CD4-positive, CD25-positive, alpha-beta regulatory T cell (primary cell): ENCODE measurements at regions not wholly inside any gene's neighbourhood (a gene's known extent, or its start where the extent isn't known, plus 50 kb on each side); places are given as distances from the start of the nearest gene placed in this dataset.
"Not testable (repeated sequence)": the region's sequence is repeated elsewhere in the genome, so short reads cannot be mapped to it uniquely, and the experiment has no call there.

ENCODE experiments used
- ATAC-seq, 2 donors: fragments of 150-1000 bp; cut with Tn5 transposase; one replicate each; pipeline ENCODE4 v1.10.0; 2021; ENCODE audit warnings: low read depth in 2 of 2, moderate number of reproducible peaks in 2 of 2, moderate library complexity in 1 of 2
- DNase-seq, 3 donors: peaks; one replicate each; pipeline versions ENCODE4 v3.0.0 to v3.0.0-alpha.2; 2012 to 2022; ENCODE audit warnings: mixed read lengths in 1 of 3
- H3K27ac ChIP-seq: one replicate; pipeline ENCODE4 v1.7.0; 2013; ENCODE audit warnings: mild to moderate bottlenecking, low read length; ENCODE audit not compliant: insufficient read depth, poor library complexity, severe bottlenecking
- H3K27me3 ChIP-seq: one replicate; pipeline ENCODE4 v1.7.0; 2013; ENCODE audit warnings: low read length; ENCODE audit not compliant: control insufficient read depth, insufficient read depth
- H3K36me3 ChIP-seq: one replicate; pipeline ENCODE4 v1.7.0; 2013; ENCODE audit warnings: mild to moderate bottlenecking, low read length, moderate library complexity; ENCODE audit not compliant: control insufficient read depth, insufficient read depth
- H3K4me1 ChIP-seq: 2 replicates; pipeline ENCODE4 v1.7.0; 2013; ENCODE audit warnings: mild to moderate bottlenecking, low read length; ENCODE audit not compliant: insufficient read depth, control insufficient read depth, poor library complexity, severe bottlenecking
- H3K4me3 ChIP-seq: one replicate; pipeline ENCODE4 v1.7.0; 2013; ENCODE audit warnings: low read depth, mild to moderate bottlenecking, low read length, moderate library complexity
- H3K9me3 ChIP-seq, 2 experiments: 1 replicate in 1 of 2; 2 replicates in 1 of 2; pipeline ENCODE4 v1.7.0; 2013; ENCODE audit warnings: low read length in 2 of 2, mild to moderate bottlenecking in 1 of 2, moderate library complexity in 1 of 2; ENCODE audit not compliant: control insufficient read depth in 2 of 2
- H3K27ac Mint-ChIP-seq, 3 donors: one replicate each; pipeline ENCODE4 v1.8.0; 2020 to 2022; ENCODE audit warnings: mild to moderate bottlenecking in 3 of 3, mixed read lengths in 3 of 3, moderate library complexity in 2 of 3
- H3K27me3 Mint-ChIP-seq: one replicate; pipeline ENCODE4 v1.8.0; 2022; ENCODE audit warnings: mild to moderate bottlenecking, mixed read lengths
- H3K36me3 Mint-ChIP-seq: one replicate; pipeline ENCODE4 v1.8.0; 2020; ENCODE audit warnings: mixed read lengths
- H3K4me1 Mint-ChIP-seq, 4 donors: one replicate each; pipeline ENCODE4 v1.8.0; 2020 to 2022; ENCODE audit warnings: mixed read lengths in 4 of 4, mild to moderate bottlenecking in 1 of 4
- H3K4me3 Mint-ChIP-seq, 4 donors: one replicate each; pipeline ENCODE4 v1.8.0; 2020 to 2022; ENCODE audit warnings: mild to moderate bottlenecking in 4 of 4, mixed read lengths in 4 of 4, moderate library complexity in 3 of 4
- H3K9me3 Mint-ChIP-seq, 7 donors: one replicate each; pipeline ENCODE4 v1.8.0; 2020 to 2022; ENCODE audit warnings: mixed read lengths in 7 of 7, mild to moderate bottlenecking in 3 of 7, moderate library complexity in 2 of 7

DNA sequence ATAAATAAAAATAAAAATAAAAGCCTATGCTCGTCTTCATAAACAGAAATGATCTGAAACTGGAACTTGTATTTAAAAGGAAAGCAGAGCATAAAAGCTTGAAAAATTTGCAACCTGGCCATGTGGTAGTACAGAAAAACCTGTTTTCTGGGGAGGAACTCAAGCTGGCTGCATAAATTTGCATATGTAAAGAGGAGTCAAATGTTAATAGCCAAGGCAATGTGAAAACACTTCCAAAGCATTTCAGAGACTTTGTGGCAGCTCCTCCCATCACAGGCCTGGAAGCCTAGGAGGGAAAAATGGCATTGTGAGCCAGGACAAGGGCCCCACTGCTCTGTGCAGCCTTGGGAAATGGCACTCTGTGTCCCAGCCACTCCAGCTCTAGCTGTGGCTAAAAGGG, 727.9 kb upstream of the DIAPH2 start:
- Mint-ChIP-seq H3K36me3 (no peaks in the 10 kb centered on the region), H3K9me3 (peaks cover 0 to 8% (median 4%) of the 10 kb centered on the region in 7 donors), H3K4me1 (no peaks in the 10 kb centered on the region), H3K27ac (no peak overlapping the region), H3K27me3 (no peaks in the 10 kb centered on the region), H3K4me3 (no peak overlapping the region)
- H3K4me3 ChIP-seq, result no peak overlapping the region
- H3K36me3 ChIP-seq, result no peaks in the 10 kb centered on the region
- H3K9me3 ChIP-seq, result no peaks in the 10 kb centered on the region
- DNase-seq (no peak), ATAC-seq (no peak)
- H3K27ac ChIP-seq, result no peak overlapping the region
- no peaks in the 10 kb centered on the region for H3K27me3 ChIP-seq
- H3K4me1 ChIP-seq, result no peaks in the 10 kb centered on the region

GRCh38 chrX:95973456-95974095, 711.1 kb upstream of the DIAPH2 start:
- not testable (repeated sequence) for H3K4me1 ChIP-seq, H3K9me3 ChIP-seq, H3K9me3 Mint-ChIP-seq, H3K4me1 Mint-ChIP-seq, H3K4me3 Mint-ChIP-seq, H3K27ac Mint-ChIP-seq, H3K27me3 ChIP-seq, ATAC-seq, H3K4me3 ChIP-seq, H3K27me3 Mint-ChIP-seq, H3K36me3 Mint-ChIP-seq, H3K36me3 ChIP-seq, H3K27ac ChIP-seq, DNase-seq

- DNase-seq, result no peak
- Histone ChIP-seq H3K36me3 (no peaks in the 10 kb centered on the region), H3K27me3 (no peaks in the 10 kb centered on the region), H3K9me3 (no peaks in the 10 kb centered on the region), H3K4me3 (no peak overlapping the region), H3K4me1 (no peaks in the 10 kb centered on the region), H3K27ac (no peak overlapping the region)
- Mint-ChIP-seq H3K36me3 (no peaks in the 10 kb centered on the region), H3K4me1 (no peaks in the 10 kb centered on the region), H3K27ac (no peak overlapping the region), H3K4me3 (no peak overlapping the region), H3K9me3 (peaks cover 0 to 3% (median 1%) of the 10 kb centered on the region in 7 donors), H3K27me3 (no peaks in the 10 kb centered on the region)
- no peak for ATAC-seq
Observed at GRCh38 chrX:95974096-95974470, 710.6 kb upstream of the DIAPH2 start.

DNA sequence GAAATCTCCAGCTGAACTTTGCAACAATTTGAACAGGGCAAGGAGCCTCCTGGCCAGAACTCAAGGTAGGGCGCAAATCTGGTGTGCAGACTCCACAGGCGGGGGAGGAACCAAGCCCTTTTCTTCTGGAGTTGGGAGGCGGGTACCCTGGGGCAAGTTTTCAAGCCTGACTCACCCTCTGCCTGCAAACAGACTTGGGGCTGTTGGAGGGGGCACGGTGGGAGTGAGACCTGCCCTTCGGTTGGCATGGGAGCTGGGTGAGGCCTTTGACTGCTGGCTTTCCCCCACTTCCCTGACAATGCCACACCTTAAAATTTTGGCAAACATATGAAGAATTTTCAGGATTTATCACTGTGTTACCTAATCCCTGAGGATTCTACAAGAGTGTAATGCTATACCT, 709.8 kb upstream of the DIAPH2 start:
- Histone ChIP-seq H3K4me1 (no peaks in the 10 kb centered on the region), H3K4me3 (no peak overlapping the region), H3K27ac (no peak overlapping the region), H3K27me3 (no peaks in the 10 kb centered on the region), H3K9me3 (no peaks in the 10 kb centered on the region), H3K36me3 (no peaks in the 10 kb centered on the region)
- Mint-ChIP-seq H3K4me1 (no peaks in the 10 kb centered on the region), H3K36me3 (no peaks in the 10 kb centered on the region), H3K4me3 (no peak overlapping the region), H3K27ac (no peak overlapping the region), H3K9me3 (peaks cover 1 to 4% (median 3%) of the 10 kb centered on the region in 7 donors), H3K27me3 (no peaks in the 10 kb centered on the region)
- ATAC-seq (no peak), DNase-seq (no peak)

- ATAC-seq, result no peak
- H3K4me3 ChIP-seq, result no peak overlapping the region
- Mint-ChIP-seq H3K4me1 (no peaks in the 10 kb centered on the region), H3K27me3 (no peaks in the 10 kb centered on the region), H3K4me3 (no peak overlapping the region), H3K36me3 (no peaks in the 10 kb centered on the region), H3K27ac (no peak overlapping the region), H3K9me3 (peaks cover 0 to 6% (median 0%) of the 10 kb centered on the region in 7 donors)
- no peaks in the 10 kb centered on the region for H3K9me3 ChIP-seq
- H3K36me3 ChIP-seq, result no peaks in the 10 kb centered on the region
- DNase-seq, result no peak
- no peaks in the 10 kb centered on the region for H3K4me1 ChIP-seq
- H3K27me3 ChIP-seq, result no peaks in the 10 kb centered on the region
- H3K27ac ChIP-seq, result no peak overlapping the region
Observed at GRCh38 chrX:95995583-95995982, 689.1 kb upstream of the DIAPH2 start.

- no peak for DNase-seq
- no peaks in the 10 kb centered on the region for H3K36me3 ChIP-seq
- no peaks in the 10 kb centered on the region for H3K4me1 Mint-ChIP-seq
Observed at GRCh38 chrX:95996294-95996693, 688.3 kb upstream of the DIAPH2 start.

DNA sequence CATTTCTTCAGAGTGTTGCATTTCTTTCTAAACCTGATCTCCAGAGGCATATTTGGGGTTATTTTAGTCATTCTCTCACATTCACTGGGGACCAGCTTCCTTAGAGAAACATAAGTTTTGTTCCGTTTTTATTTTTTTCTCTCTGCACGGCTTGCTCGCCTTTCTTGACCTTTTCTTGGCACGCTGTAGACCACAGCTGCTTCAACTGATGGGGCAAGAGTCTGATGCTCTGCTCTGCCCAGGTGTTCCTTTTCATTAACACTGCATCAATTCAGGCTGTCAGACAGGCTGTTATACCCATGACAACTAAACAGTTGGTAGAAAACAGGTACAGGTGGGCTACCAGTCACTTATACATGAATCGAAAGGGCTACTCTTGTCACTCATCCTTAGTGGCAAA, 682.2 kb upstream of the DIAPH2 start:
- Mint-ChIP-seq H3K4me3 (no peak overlapping the region), H3K27me3 (no peaks in the 10 kb centered on the region), H3K27ac (no peak overlapping the region), H3K36me3 (no peaks in the 10 kb centered on the region), H3K4me1 (no peaks in the 10 kb centered on the region), H3K9me3 (peaks cover 0 to 4% (median 1%) of the 10 kb centered on the region in 7 donors)
- Histone ChIP-seq H3K27ac (no peak overlapping the region), H3K4me3 (no peak overlapping the region), H3K9me3 (no peaks in the 10 kb centered on the region), H3K36me3 (no peaks in the 10 kb centered on the region), H3K27me3 (no peaks in the 10 kb centered on the region), H3K4me1 (no peaks in the 10 kb centered on the region)
- DNase-seq (no peak), ATAC-seq (no peak)

More at GRCh38 chrX:95996294-95996693, 688.3 kb upstream of the DIAPH2 start:
- Mint-ChIP-seq H3K4me3 (no peak overlapping the region), H3K27ac (no peak overlapping the region), H3K27me3 (no peaks in the 10 kb centered on the region), H3K36me3 (no peaks in the 10 kb centered on the region), H3K9me3 (peaks cover 0 to 6% (median 0%) of the 10 kb centered on the region in 7 donors)
- Histone ChIP-seq H3K27me3 (no peaks in the 10 kb centered on the region), H3K9me3 (no peaks in the 10 kb centered on the region), H3K27ac (no peak overlapping the region), H3K4me1 (no peaks in the 10 kb centered on the region), H3K4me3 (no peak overlapping the region)
- no peak for ATAC-seq

GRCh38 chrX:96004386-96004785, 680.3 kb upstream of the DIAPH2 start:
- peaks cover 0 to 2% (median 0%) of the 10 kb centered on the region in 7 donors for H3K9me3 Mint-ChIP-seq
- no peaks in the 10 kb centered on the region for H3K4me1 Mint-ChIP-seq
- H3K27me3 ChIP-seq, result no peaks in the 10 kb centered on the region
- H3K4me3 ChIP-seq, result no peak overlapping the region
- H3K27ac Mint-ChIP-seq, result no peak overlapping the region
- H3K36me3 Mint-ChIP-seq, result no peaks in the 10 kb centered on the region
- DNase-seq (no peak), ATAC-seq (no peak)
- H3K9me3 ChIP-seq, result no peaks in the 10 kb centered on the region
- H3K27me3 Mint-ChIP-seq, result no peaks in the 10 kb centered on the region
- no peak overlapping the region for H3K27ac ChIP-seq
- H3K4me3 Mint-ChIP-seq, result no peak overlapping the region
- H3K4me1 ChIP-seq, result no peaks in the 10 kb centered on the region
- H3K36me3 ChIP-seq, result no peaks in the 10 kb centered on the region
